ENCODE measurements at regions not wholly inside any gene's neighbourhood (a gene's known extent, or its start where the extent isn't known, plus 50 kb on each side); places are given as distances from the start of the nearest gene placed in this dataset.

- no peak for ATAC-seq
- TF ChIP-seq CTCF (IDR thresholded peaks at IDR 0.05) (no peak), REST (IDR thresholded peaks at IDR 0.05; ENCODE audit: insufficient read depth in 1 of 2, low read depth in 2 of 2, low read length in 1 of 2) (no peak), TCF7L2 (IDR thresholded peaks at IDR 0.05; ENCODE audit: low read depth, low read length) (no peak), POLR2AphosphoS5 (IDR thresholded peaks at IDR 0.05; ENCODE audit: low read depth, low read length) (no peak), SIN3A (IDR thresholded peaks at IDR 0.05; ENCODE audit: borderline replicate concordance, insufficient read depth, low read depth, low read length) (no peak)
- no peaks in the 10 kb centered on the region for H3K36me3 ChIP-seq (ENCODE audit: control insufficient read depth, insufficient read depth, low read length)
- H3K27me3 ChIP-seq (ENCODE audit: control insufficient read depth, insufficient read depth, low read length) = no peaks in the 10 kb centered on the region
- intact Hi-C loops (cut with micrococcal nuclease; ENCODE audit: unreplicated experiment) (no loop called here), in situ Hi-C loops (cut with HindIII; ENCODE audit: low pct_unique_long_range_greater_than_20kb, low sequenced_read_pairs) (no loop called here)
- no peak overlapping the region for H3K4me3 ChIP-seq (ENCODE audit: low read depth in 2 of 2, low read length in 2 of 2)
- DNase-seq (ENCODE audit: low read depth, low spot score) = no peak
- H3K9me3 ChIP-seq (ENCODE audit: control insufficient read depth, insufficient read depth, low read depth, low read length) = no peaks in the 10 kb centered on the region
- CTCF ChIA-PET = no interaction called here
- H3K4me1 ChIP-seq (ENCODE audit: control insufficient read depth, insufficient read depth, low read length) = no peaks in the 10 kb centered on the region
- POLR2A ChIA-PET = no interaction called here
- H3K27ac ChIP-seq (ENCODE audit: low read length) = no peak overlapping the region
- no TSS peak for BruUV-seq (replicated peaks)
These were observed 153.9 kb downstream of the B3GNT2 start for GRCh38 chr2:62349788-62350187.

- H3K36me3 ChIP-seq (ENCODE audit: control insufficient read depth, insufficient read depth, low read length) = no peaks in the 10 kb centered on the region
- DNase-seq (ENCODE audit: low read depth, low spot score) (no peak), ATAC-seq (no peak)
- intact Hi-C loops (cut with micrococcal nuclease; ENCODE audit: unreplicated experiment) (no loop called here), in situ Hi-C loops (cut with HindIII; ENCODE audit: low pct_unique_long_range_greater_than_20kb, low sequenced_read_pairs) (no loop called here)
- no peaks in the 10 kb centered on the region for H3K9me3 ChIP-seq (ENCODE audit: control insufficient read depth, insufficient read depth, low read depth, low read length)
- no peak overlapping the region for H3K4me3 ChIP-seq (ENCODE audit: low read depth in 2 of 2, low read length in 2 of 2)
- no peaks in the 10 kb centered on the region for H3K4me1 ChIP-seq (ENCODE audit: control insufficient read depth, insufficient read depth, low read length)
- H3K27ac ChIP-seq (ENCODE audit: low read length) = no peak overlapping the region
- no peaks in the 10 kb centered on the region for H3K27me3 ChIP-seq (ENCODE audit: control insufficient read depth, insufficient read depth, low read length)
- BruUV-seq (replicated peaks) = no TSS peak
- ChIA-PET POLR2A (no interaction called here), CTCF (interaction anchor here (0.6 kb wide), 1 partner anchor 9 kb away, joined by 8 read pairs; no protein-coding TSS in a partner anchor)
- no peak for TF ChIP-seq POLR2AphosphoS5 (IDR thresholded peaks at IDR 0.05; ENCODE audit: low read depth, low read length)
- TF ChIP-seq CTCF (IDR thresholded peaks at IDR 0.05) = no peak
- no peak for TF ChIP-seq REST (IDR thresholded peaks at IDR 0.05; ENCODE audit: insufficient read depth in 1 of 2, low read depth in 2 of 2, low read length in 1 of 2)
- TF ChIP-seq SIN3A (IDR thresholded peaks at IDR 0.05; ENCODE audit: borderline replicate concordance, insufficient read depth, low read depth, low read length) = no peak
- TF ChIP-seq TCF7L2 (IDR thresholded peaks at IDR 0.05; ENCODE audit: low read depth, low read length) = no peak
These were observed 152.8 kb downstream of the B3GNT2 start for GRCh38 chr2:62348700-62349099.

All from Panc1 (cell line).